SK-N-SH (cell line): ENCODE measurements at regions not wholly inside any gene's neighbourhood (a gene's known extent, or its start where the extent isn't known, plus 50 kb on each side); places are given as distances from the start of the nearest gene placed in this dataset.

Experiments used
- CTCF ChIA-PET: fragments of 300-600, 350-600 bp; formaldehyde crosslinking; extraction: SDS; loops from one replicate; lab custom pipeline; 2021; lab: Yijun Ruan, JAX
- POLR2A ChIA-PET: fragments of 350-600 bp; sonication (Branson Sonifier 250); formaldehyde crosslinking; extraction: SDS; loops from one replicate; lab custom pipeline; 2020; ENCODE audit warnings: antibody characterized with exemption, inconsistent platforms; lab: Yijun Ruan, JAX
- DNase-seq: peaks from one replicate; pipeline ENCODE4 v3.0.0; 2012
- H2AFZ ChIP-seq: fragments of 200-600 bp; sonication (generic); 2 replicates; pipeline ENCODE4 v1.8.1; 2016; ENCODE audit warnings: antibody characterized with exemption, mild to moderate bottlenecking, low read depth
- H3F3A ChIP-seq: fragments of 200-600 bp; sonication (generic); replicated peaks from 2 replicates; pipeline ENCODE3; 2016; ENCODE audit warnings: antibody characterized with exemption, mild to moderate bottlenecking; ENCODE audit not compliant: insufficient read depth
- H3K27ac ChIP-seq, 2 experiments: fragments of 200-500 bp in 1 of 2; fragments of 200-600 bp in 1 of 2; sonication (Bioruptor generic) in 1 of 2; sonication (generic), shearing (Covaris generic) in 1 of 2; 2 replicates each; pipeline versions ENCODE4 v1.5.1 to v1.6.1; 2014 to 2016; ENCODE audit warnings: low read depth in 2 of 2, inconsistent platforms in 1 of 2, low read length in 1 of 2, mild to moderate bottlenecking in 1 of 2, mixed read lengths in 1 of 2
- H3K27me3 ChIP-seq: fragments of 200-600 bp; sonication (generic), shearing (Covaris generic); 2 replicates; pipeline ENCODE4 v1.6.1; 2016; ENCODE audit warnings: mixed run types; ENCODE audit not compliant: insufficient read depth
- H3K36me3 ChIP-seq, 2 experiments: fragments of 200-500 bp in 1 of 2; fragments of 200-600 bp in 1 of 2; sonication (Bioruptor generic) in 1 of 2; sonication (generic) in 1 of 2; replicated peaks in 1 of 2; 2 replicates each; pipeline versions ENCODE3 to v1.5.1; 2014 to 2016; ENCODE audit warnings: low read length in 1 of 2, mild to moderate bottlenecking in 1 of 2; ENCODE audit not compliant: insufficient read depth in 2 of 2, control insufficient read depth in 1 of 2
- H3K4me1 ChIP-seq, 2 experiments: fragments of 200-500 bp in 1 of 2; fragments of 200-600 bp in 1 of 2; sonication (Bioruptor generic) in 1 of 2; sonication (generic), shearing (Covaris generic) in 1 of 2; 2 replicates each; pipeline versions ENCODE4 v1.5.1 to v1.6.1; 2014 to 2016; ENCODE audit warnings: low read depth in 1 of 2, low read length in 1 of 2, mixed run types in 1 of 2; ENCODE audit not compliant: insufficient read depth in 2 of 2, control insufficient read depth in 1 of 2
- H3K4me2 ChIP-seq: fragments of 200-600 bp; sonication (generic), shearing (Covaris generic); 2 replicates; pipeline ENCODE4 v1.6.1; 2017; ENCODE audit warnings: mixed run types
- H3K4me3 ChIP-seq, 2 experiments: fragments of 200-500 bp in 1 of 2; fragments of 200-600 bp in 1 of 2; sonication (Bioruptor generic) in 1 of 2; sonication (generic), shearing (Covaris generic) in 1 of 2; 2 replicates each; pipeline versions ENCODE4 v1.5.1 to v1.8.1; 2014 to 2016; ENCODE audit warnings: low read depth in 2 of 2, inconsistent platforms in 1 of 2, low read length in 1 of 2, mild to moderate bottlenecking in 1 of 2, mixed read lengths in 1 of 2, moderate library complexity in 1 of 2
- H3K79me2 ChIP-seq: fragments of 200-600 bp; sonication (generic); 2 replicates; pipeline ENCODE4 v1.8.1; 2017; ENCODE audit warnings: mild to moderate bottlenecking; ENCODE audit not compliant: insufficient read depth
- H3K9ac ChIP-seq: fragments of 200-600 bp; sonication (generic); 2 replicates; pipeline ENCODE4 v1.6.1; 2017; ENCODE audit warnings: mixed run types
- H3K9me2 ChIP-seq: fragments of 200-600 bp; sonication (generic); 2 replicates; pipeline ENCODE4 v1.6.1; 2017; ENCODE audit warnings: mixed run types
- H3K9me3 ChIP-seq: fragments of 200-600 bp; sonication (generic); 2 replicates; pipeline ENCODE4 v1.6.1; 2017; ENCODE audit warnings: mixed run types, mild to moderate bottlenecking, moderate library complexity
- H4K20me1 ChIP-seq: fragments of 200-600 bp; sonication (generic); 2 replicates; pipeline ENCODE4 v1.6.1; 2017; ENCODE audit warnings: mild to moderate bottlenecking, mixed run types; ENCODE audit not compliant: insufficient read depth
- EZH2phosphoT487 ChIP-seq: fragments of 200-600 bp; sonication (generic); IDR thresholded peaks from 2 replicates; pipeline ENCODE4 v1.6.1; 2017; ENCODE audit warnings: low read depth, mixed run types, mild to moderate bottlenecking, antibody characterized with exemption, moderate library complexity, borderline replicate concordance
- FOSL2 ChIP-seq: IDR thresholded peaks from 2 replicates; pipeline ENCODE4 v1.4.0; 2012; ENCODE audit warnings: low read depth, mild to moderate bottlenecking, moderate library complexity, borderline replicate concordance
- IRF3 ChIP-seq: fragments of 150-350 bp; IDR thresholded peaks from 2 replicates; pipeline ENCODE4 v1.6.1; 2016; ENCODE audit warnings: mild to moderate bottlenecking, low read depth, low read length
- JUND ChIP-seq: IDR thresholded peaks from 2 replicates; pipeline ENCODE4 v1.4.0; 2012
- MEF2A ChIP-seq: IDR thresholded peaks from 2 replicates; pipeline ENCODE4 v1.4.0; 2012; ENCODE audit warnings: low read depth, borderline replicate concordance
- MXI1 ChIP-seq: IDR thresholded peaks from 2 replicates; pipeline ENCODE4 v1.6.1; 2012; ENCODE audit warnings: mild to moderate bottlenecking, low read depth, low read length, improper control_type of control experiment
- NFIC ChIP-seq: IDR thresholded peaks from 2 replicates; pipeline ENCODE4 v1.4.0; 2012; ENCODE audit warnings: borderline replicate concordance
- NRF1 ChIP-seq: IDR thresholded peaks from 2 replicates; pipeline ENCODE4 v1.6.1; 2012; ENCODE audit warnings: low read depth, mild to moderate bottlenecking, low read length
- PBX3 ChIP-seq: IDR thresholded peaks from 2 replicates; pipeline ENCODE4; 2012
- RAD21 ChIP-seq: IDR thresholded peaks from 2 replicates; pipeline ENCODE4 v1.6.1; 2012; ENCODE audit warnings: mild to moderate bottlenecking, low read length
- RCOR1 ChIP-seq: fragments of 150-350 bp; IDR thresholded peaks from 2 replicates; pipeline ENCODE4 v1.6.1; 2017; ENCODE audit warnings: antibody characterized with exemption, low read length
- SIN3A ChIP-seq: IDR thresholded peaks from 2 replicates; pipeline ENCODE4 v1.6.1; 2012; ENCODE audit warnings: low read depth, mild to moderate bottlenecking, low read length, moderate library complexity, borderline replicate concordance
- SMC3 ChIP-seq: IDR thresholded peaks from 2 replicates; pipeline ENCODE4 v1.6.1; 2012; ENCODE audit warnings: low read depth, low read length, improper control_type of control experiment
- TAF1 ChIP-seq: IDR thresholded peaks from 2 replicates; pipeline ENCODE4 v1.6.1; 2012; ENCODE audit warnings: low read depth, mild to moderate bottlenecking, low read length, moderate library complexity, borderline replicate concordance
- TCF12 ChIP-seq: IDR thresholded peaks from 2 replicates; pipeline ENCODE4 v1.4.0; 2012
- YY1 ChIP-seq: IDR thresholded peaks from 2 replicates; pipeline ENCODE4 v1.4.0; 2012; ENCODE audit warnings: low read depth, mild to moderate bottlenecking
- ZBTB33 ChIP-seq: IDR thresholded peaks from 2 replicates; pipeline ENCODE4 v1.4.0; 2012; ENCODE audit warnings: low read depth, borderline replicate concordance
- WGBS: methylation state at CpG from one replicate; pipeline ENCODE4 v1.1.6; 2017; ENCODE audit warnings: low lambda C conversion rate; 5-methylcytosine and 5-hydroxymethylcytosine counted together

GRCh38 chr18:56383349-56383748 lies 255.0 kb downstream of the TXNL1 start (continued):
- TF ChIP-seq SIN3A, result no peak
- TF ChIP-seq TCF12, result no peak
- no peak for TF ChIP-seq MEF2A
- TF ChIP-seq YY1, result no peak
- TF ChIP-seq ZBTB33, result no peak
- TF ChIP-seq IRF3, result no peak
- TF ChIP-seq NFIC, result no peak
- no peak for TF ChIP-seq EZH2phosphoT487

- Histone ChIP-seq H2AFZ (no peak overlapping the region), H3K4me3 (no peak overlapping the region), H4K20me1 (no peaks in the 10 kb centered on the region), H3K79me2 (no peaks in the 10 kb centered on the region), H3K9ac (no peak overlapping the region), H3K4me1 (no peaks in the 10 kb centered on the region), H3K9me3 (no peaks in the 10 kb centered on the region), H3K4me2 (no peak overlapping the region), H3K36me3 (no peaks in the 10 kb centered on the region), H3F3A (no peaks in the 10 kb centered on the region), H3K27me3 (no peaks in the 10 kb centered on the region), H3K27ac (no peak overlapping the region), H3K9me2 (no peaks in the 10 kb centered on the region)
- POLR2A ChIA-PET, result no interaction called here
- CTCF ChIA-PET, result interaction anchor here (1.1 kb wide), 1 partner anchor 25 kb away, joined by 3 read pairs; no protein-coding TSS in a partner anchor
- 62% methylated on average over 4 of the region's 4 CpGs for WGBS
- TF ChIP-seq SMC3 (no peak), RCOR1 (no peak), TCF12 (no peak), NRF1 (no peak), RAD21 (no peak), TAF1 (no peak), JUND (no peak), MXI1 (no peak), ZBTB33 (no peak), PBX3 (no peak), FOSL2 (no peak)
- no peak for DNase-seq
Observed at GRCh38 chr18:56382541-56382940, 255.9 kb downstream of the TXNL1 start.
